ENCODE measurements at regions not wholly inside any gene's neighbourhood (a gene's known extent, or its start where the extent isn't known, plus 50 kb on each side); places are given as distances from the start of the nearest gene placed in this dataset.

- TF ChIP-seq POLR2A (IDR thresholded peaks at IDR 0.05) (no peak), CTCF (IDR thresholded peaks at IDR 0.05) (no peak), EP300 (IDR thresholded peaks at IDR 0.05) (no peak)
Measured at GRCh38 chr21:17671733-17672132, 59.0 kb upstream of the BTG3 start.

Measured in ovary (tissue), 3 donors.